Spleen (tissue), 11 donors: ENCODE measurements at regions not wholly inside any gene's neighbourhood (a gene's known extent, or its start where the extent isn't known, plus 50 kb on each side); places are given as distances from the start of the nearest gene placed in this dataset.

Experiments
- DNase-seq: peaks from one replicate; pipeline ENCODE4 v3.0.0-alpha.2; 2020
- H3K27ac ChIP-seq, 8 donors: fragments of 200-600 bp; sonication (generic) in 7 of 8; 1 replicate in 4 of 8; 2 replicates in 4 of 8; pipeline versions ENCODE4 v1.5.0 to v1.8.0; 2016 to 2021; ENCODE audit warnings: inconsistent platforms in 4 of 8, mild to moderate bottlenecking in 4 of 8, moderate library complexity in 1 of 8
- H3K27me3 ChIP-seq, 7 donors: fragments of 200-600 bp; sonication (generic) in 6 of 7; replicated peaks in 1 of 7; 1 replicate in 4 of 7; 2 replicates in 3 of 7; pipeline versions ENCODE4 v1.5.0 to v1.8.0; 2016 to 2021; ENCODE audit warnings: inconsistent platforms in 3 of 7, mild to moderate bottlenecking in 1 of 7
- H3K36me3 ChIP-seq, 6 donors: fragments of 200-600 bp; sonication (generic) in 5 of 6; 1 replicate in 4 of 6; 2 replicates in 2 of 6; pipeline versions ENCODE4 v1.5.0 to v1.8.0; 2016 to 2021; ENCODE audit warnings: inconsistent platforms in 2 of 6
- H3K4me1 ChIP-seq, 6 donors: fragments of 200-600 bp; sonication (generic) in 5 of 6; 1 replicate in 3 of 6; 2 replicates in 3 of 6; pipeline versions ENCODE4 v1.5.0 to v1.8.0; 2016 to 2021; ENCODE audit warnings: inconsistent platforms in 3 of 6
- H3K4me3 ChIP-seq, 8 donors: fragments of 200-600 bp; sonication (generic) in 7 of 8; 1 replicate in 4 of 8; 2 replicates in 4 of 8; pipeline versions ENCODE4 v1.5.0 to v1.8.0; 2016 to 2021; ENCODE audit warnings: inconsistent platforms in 4 of 8, mild to moderate bottlenecking in 4 of 8, moderate library complexity in 2 of 8
- H3K9me3 ChIP-seq, 8 donors: fragments of 200-600 bp; sonication (generic) in 7 of 8; 1 replicate in 4 of 8; 2 replicates in 4 of 8; pipeline versions ENCODE4 v1.5.0 to v1.8.0; 2016 to 2021; ENCODE audit warnings: inconsistent platforms in 4 of 8
- CTCF ChIP-seq, 11 experiments: fragments of 200-600 bp in 7 of 11; fragments of 450-650 bp in 4 of 11; sonication (generic) in 4 of 11; IDR thresholded peaks in 8 of 11; conservative IDR thresholded peaks in 3 of 11; 1 replicate in 7 of 11; 2 replicates in 4 of 11; pipeline versions ENCODE4 v1.4.0 to v1.8.0; 2016 to 2021; ENCODE audit warnings: antibody characterized with exemption in 11 of 11, inconsistent platforms in 4 of 11, mild to moderate bottlenecking in 1 of 11
- POLR2A ChIP-seq, 3 donors: fragments of 450-650 bp; IDR thresholded peaks; one replicate each; pipeline ENCODE4 v1.5.1; 2017; ENCODE audit warnings: antibody characterized with exemption in 3 of 3, mild to moderate bottlenecking in 1 of 3
- POLR2AphosphoS5 ChIP-seq, 3 donors: sonication (generic); formaldehyde crosslinking; IDR thresholded peaks; one replicate each; pipeline ENCODE4 v1.5.1; 2017; ENCODE audit warnings: antibody characterized with exemption in 3 of 3
- WGBS, 5 donors: extraction: QIAGEN DNeasy Blood & Tissue Kit in 3 of 5; methylation state at CpG; one replicate each; pipeline versions ENCODE4 v1.1.5 to v1.1.7; 2013 to 2018; 5-methylcytosine and 5-hydroxymethylcytosine counted together
- intact Hi-C: fragments of 100-400 bp; cut with DNase I; formaldehyde crosslinking; loops from one replicate; pipeline ENCODE4 v1.15.0; 2023; ENCODE audit warnings: low total_unique reads
- donor health status: healthy with polysubstance abuse.
- donor health status: DM: no; HTN: no; CAD: no; lungs with moderate emphysema.
- donor health status: DM: no; HTN: no; CAD: no.
- donor health status: Bipolar disorder and iron deficiency.
- donor health status: healthy.
- donor health status: DM: no; HTN: no; CAD: no.
- donor health status: DM: yes; HTN: yes; CAD: no.

- Histone ChIP-seq H3K4me1 (no peaks in the 10 kb centered on the region), H3K4me3 (no peak overlapping the region), H3K27me3 (no peaks in the 10 kb centered on the region), H3K27ac (no peak overlapping the region), H3K9me3 (no peaks in the 10 kb centered on the region), H3K36me3 (no peaks in the 10 kb centered on the region)
- intact Hi-C loops: no loop called here
- WGBS, 5 donors: 79 to 86% (median 82%) methylated on average over 6 of the region's 6 CpGs
- no peak for DNase-seq
- TF ChIP-seq POLR2AphosphoS5 (IDR thresholded peaks at IDR 0.05): no peak
- TF ChIP-seq POLR2A (IDR thresholded peaks at IDR 0.05): no peak
- TF ChIP-seq CTCF (IDR thresholded peaks at IDR 0.05 in 8 of 11, conservative IDR thresholded peaks at IDR 0.05 in 3 of 11): no peak
Measured at GRCh38 chr1:193856261-193856660, 669.8 kb upstream of the B3GALT2 start.

GRCh38 chr1:193850745-193851144 is 664.3 kb upstream of the B3GALT2 start:
- Histone ChIP-seq H3K4me3 (no peak overlapping the region), H3K36me3 (no peaks in the 10 kb centered on the region), H3K9me3 (no peaks in the 10 kb centered on the region), H3K27ac (no peak overlapping the region), H3K27me3 (no peaks in the 10 kb centered on the region), H3K4me1 (no peaks in the 10 kb centered on the region)
- TF ChIP-seq POLR2A (IDR thresholded peaks at IDR 0.05) (no peak), POLR2AphosphoS5 (IDR thresholded peaks at IDR 0.05) (no peak), CTCF (IDR thresholded peaks at IDR 0.05 in 8 of 11, conservative IDR thresholded peaks at IDR 0.05 in 3 of 11) (no peak)
- no peak for DNase-seq
- 60 to 77% (median 70%) methylated on average over 2 of the region's 2 CpGs for WGBS, 5 donors
- intact Hi-C loops: no loop called here

GRCh38 chr1:193846876-193847604 is 660.6 kb upstream of the B3GALT2 start:
- Histone ChIP-seq H3K27ac (no peak overlapping the region), H3K4me1 (no peaks in the 10 kb centered on the region), H3K27me3 (no peaks in the 10 kb centered on the region), H3K4me3 (no peak overlapping the region), H3K9me3 (peaks cover 0 to 6% (median 0%) of the 10 kb centered on the region in 8 donors), H3K36me3 (no peaks in the 10 kb centered on the region)
- WGBS, 5 donors: 80 to 91% (median 85%) methylated on average over 2 of the region's 2 CpGs
- intact Hi-C loops: no loop called here
- TF ChIP-seq CTCF (IDR thresholded peaks at IDR 0.05 in 8 of 11, conservative IDR thresholded peaks at IDR 0.05 in 3 of 11): no peak
- TF ChIP-seq POLR2AphosphoS5 (IDR thresholded peaks at IDR 0.05): no peak
- no peak for TF ChIP-seq POLR2A (IDR thresholded peaks at IDR 0.05)
- DNase-seq: no peak

GRCh38 chr1:193846411-193846810 is 660.0 kb upstream of the B3GALT2 start:
- no peaks in the 10 kb centered on the region for H3K27me3 ChIP-seq
- H3K27ac ChIP-seq: no peak overlapping the region
- 73 to 89% (median 77%) methylated on average over 3 of the region's 3 CpGs for WGBS, 5 donors
- H3K4me1 ChIP-seq: no peaks in the 10 kb centered on the region
- H3K4me3 ChIP-seq: no peak overlapping the region
- intact Hi-C loops: no loop called here
- H3K36me3 ChIP-seq: no peaks in the 10 kb centered on the region
- DNase-seq: no peak
- H3K9me3 ChIP-seq: peaks cover 0 to 6% (median 0%) of the 10 kb centered on the region in 8 donors
- TF ChIP-seq POLR2AphosphoS5 (IDR thresholded peaks at IDR 0.05) (no peak), CTCF (IDR thresholded peaks at IDR 0.05 in 8 of 11, conservative IDR thresholded peaks at IDR 0.05 in 3 of 11) (no peak), POLR2A (IDR thresholded peaks at IDR 0.05) (no peak)
